Immature natural killer cell (primary cell): ENCODE measurements at regions not wholly inside any gene's neighbourhood (a gene's known extent, or its start where the extent isn't known, plus 50 kb on each side); places are given as distances from the start of the nearest gene placed in this dataset.

Experiments
- DNase-seq, 3 donors: peaks; one replicate each; pipeline ENCODE4 v3.0.0; 2022; ENCODE audit warnings: mixed read lengths in 1 of 3
- H3K27ac Mint-ChIP-seq, 6 donors: one replicate each; pipeline ENCODE4 v1.8.0; 2020; ENCODE audit warnings: mixed read lengths in 6 of 6, mild to moderate bottlenecking in 5 of 6, inconsistent platforms in 4 of 6, moderate library complexity in 3 of 6
- H3K27me3 Mint-ChIP-seq, 3 donors: one replicate each; pipeline ENCODE4 v1.8.0; 2020 to 2021; ENCODE audit warnings: low read depth in 3 of 3, mild to moderate bottlenecking in 3 of 3, mixed read lengths in 3 of 3, moderate library complexity in 3 of 3, inconsistent platforms in 1 of 3
- H3K36me3 Mint-ChIP-seq, 3 donors: one replicate each; pipeline ENCODE4 v1.8.0; 2020; ENCODE audit warnings: mixed read lengths in 3 of 3, inconsistent platforms in 2 of 3, mild to moderate bottlenecking in 2 of 3
- H3K4me1 Mint-ChIP-seq, 2 donors: one replicate each; pipeline ENCODE4 v1.8.0; 2020; ENCODE audit warnings: inconsistent platforms in 2 of 2, mild to moderate bottlenecking in 2 of 2, mixed read lengths in 2 of 2, moderate library complexity in 1 of 2
- H3K4me3 Mint-ChIP-seq, 5 donors: one replicate each; pipeline ENCODE4 v1.8.0; 2020; ENCODE audit warnings: mild to moderate bottlenecking in 5 of 5, mixed read lengths in 5 of 5, inconsistent platforms in 3 of 5, moderate library complexity in 3 of 5
- H3K9me3 Mint-ChIP-seq, 6 donors: one replicate each; pipeline ENCODE4 v1.8.0; 2020; ENCODE audit warnings: mild to moderate bottlenecking in 6 of 6, mixed read lengths in 6 of 6, inconsistent platforms in 4 of 6, moderate library complexity in 3 of 6

DNA sequence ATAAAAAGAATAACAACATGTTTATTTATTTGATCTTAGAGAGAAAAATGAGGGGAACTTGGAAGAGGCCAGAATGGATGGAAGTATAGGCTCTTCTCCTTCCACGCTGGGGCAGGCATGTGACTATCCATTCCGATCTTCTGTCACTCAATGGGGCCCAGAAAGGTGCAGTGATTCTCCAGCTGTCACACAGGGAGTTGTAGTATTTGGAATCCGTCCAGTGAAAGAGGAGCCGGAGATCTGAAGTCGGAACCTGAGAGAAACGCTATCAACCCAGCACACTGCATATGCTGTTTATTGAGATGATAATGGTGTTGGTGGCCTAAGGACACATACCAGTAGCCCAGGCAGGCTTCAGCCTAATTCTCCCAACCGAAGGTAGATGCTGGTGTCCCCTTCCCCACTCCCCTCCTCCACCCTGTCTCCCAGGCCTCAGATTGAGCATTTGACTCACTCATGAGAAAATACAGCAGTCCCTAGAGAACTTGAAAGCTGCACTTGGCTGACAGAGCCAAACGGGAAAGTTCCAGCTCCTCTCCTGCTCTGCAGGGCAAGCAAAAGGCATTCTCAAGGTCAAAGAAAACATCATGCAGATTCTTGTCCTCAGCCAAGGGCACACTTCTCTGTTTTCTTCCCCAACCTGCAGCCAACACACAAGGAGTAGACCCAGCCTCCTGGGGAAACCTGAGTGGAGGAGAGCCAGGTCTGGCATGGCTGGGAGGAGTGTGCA lies 100.4 kb downstream of the IRF2BPL start:
- Mint-ChIP-seq H3K4me1 (peaks cover 68 to 69% of the 10 kb centered on the region in 2 donors), H3K27me3 (peaks cover 2 to 4% (median 3%) of the 10 kb centered on the region in 3 donors), H3K36me3 (no peaks in the 10 kb centered on the region), H3K27ac (peak overlapping the region in 2 of 6 donors; percentile 49 to 80), H3K4me3 (peak overlapping the region in 3 of 5 donors; percentile 14 to 44 (median 30)), H3K9me3 (no peaks in the 10 kb centered on the region)
- DNase-seq: no peak

DNA sequence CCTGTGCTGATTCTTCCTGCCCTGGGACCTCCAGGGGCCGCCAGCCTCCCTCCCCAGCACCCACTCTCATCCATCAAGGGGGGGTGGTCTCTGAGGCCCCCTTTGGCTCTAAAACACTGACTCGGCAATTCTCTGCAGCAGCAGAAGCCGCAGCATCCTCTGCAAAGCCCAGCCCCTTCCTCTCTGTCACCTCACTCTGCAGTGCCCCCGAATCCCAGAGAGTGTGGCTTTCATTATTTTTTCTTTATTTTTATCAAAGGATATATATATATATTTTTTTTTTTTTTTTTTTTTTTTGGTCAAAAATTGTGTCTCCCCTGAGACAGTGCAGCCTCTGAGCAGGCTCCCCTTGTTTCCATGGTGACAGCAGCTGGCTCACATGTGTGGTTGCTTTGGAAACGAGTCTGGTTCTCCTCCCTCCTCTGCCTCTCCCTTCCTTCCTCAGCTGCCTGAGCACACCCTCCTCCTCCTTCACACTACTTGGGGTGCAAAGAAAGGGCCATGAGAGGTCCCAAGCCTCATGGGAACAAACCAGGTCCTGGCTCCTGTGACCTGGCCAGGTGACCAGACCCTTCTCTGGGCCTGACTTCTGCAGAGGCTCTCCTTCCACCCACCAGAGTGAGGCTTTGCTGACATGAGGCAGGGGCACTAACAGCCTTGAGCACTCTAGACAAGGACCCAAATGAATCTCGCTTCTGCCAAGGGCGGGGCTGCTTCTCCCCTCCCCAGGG lies 100.5 kb downstream of the LRRC74A start:
- Mint-ChIP-seq H3K27ac (peak overlapping the region; percentile 80 to 93 (median 88)), H3K36me3 (no peaks in the 10 kb centered on the region), H3K9me3 (no peaks in the 10 kb centered on the region), H3K27me3 (peaks cover 2 to 4% (median 3%) of the 10 kb centered on the region in 3 donors), H3K4me1 (peaks cover 70 to 72% of the 10 kb centered on the region in 2 donors), H3K4me3 (peak overlapping the region; percentile 76 to 87 (median 83))
- DNase-seq: peak; percentile 52 to 58 (median 55)

DNA sequence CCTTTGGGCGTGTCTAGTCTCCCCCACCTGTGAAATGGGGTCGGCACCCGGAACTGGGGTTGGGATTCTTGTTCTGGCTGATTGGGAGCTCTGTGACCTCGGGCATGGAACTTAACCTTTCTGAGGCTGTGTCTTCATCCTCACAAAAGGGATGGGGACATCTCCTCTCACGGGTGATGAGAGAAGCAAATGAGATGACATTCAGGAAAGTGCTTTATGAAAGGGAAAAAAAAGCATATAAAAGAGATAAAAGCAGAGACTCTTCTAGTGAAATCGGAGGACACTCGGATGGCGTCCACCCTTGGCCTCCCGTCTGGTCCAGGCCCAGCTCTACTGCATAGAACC lies 98.9 kb downstream of the LRRC74A start:
- Mint-ChIP-seq H3K27ac (peak overlapping the region in 2 of 6 donors; percentile 11 to 71), H3K9me3 (no peaks in the 10 kb centered on the region), H3K4me1 (peaks cover 59 to 66% of the 10 kb centered on the region in 2 donors), H3K36me3 (no peaks in the 10 kb centered on the region), H3K27me3 (peaks cover 3 to 7% (median 4%) of the 10 kb centered on the region in 3 donors), H3K4me3 (peak overlapping the region in 1 of 5 donors; percentile 27)
- no peak for DNase-seq

DNA sequence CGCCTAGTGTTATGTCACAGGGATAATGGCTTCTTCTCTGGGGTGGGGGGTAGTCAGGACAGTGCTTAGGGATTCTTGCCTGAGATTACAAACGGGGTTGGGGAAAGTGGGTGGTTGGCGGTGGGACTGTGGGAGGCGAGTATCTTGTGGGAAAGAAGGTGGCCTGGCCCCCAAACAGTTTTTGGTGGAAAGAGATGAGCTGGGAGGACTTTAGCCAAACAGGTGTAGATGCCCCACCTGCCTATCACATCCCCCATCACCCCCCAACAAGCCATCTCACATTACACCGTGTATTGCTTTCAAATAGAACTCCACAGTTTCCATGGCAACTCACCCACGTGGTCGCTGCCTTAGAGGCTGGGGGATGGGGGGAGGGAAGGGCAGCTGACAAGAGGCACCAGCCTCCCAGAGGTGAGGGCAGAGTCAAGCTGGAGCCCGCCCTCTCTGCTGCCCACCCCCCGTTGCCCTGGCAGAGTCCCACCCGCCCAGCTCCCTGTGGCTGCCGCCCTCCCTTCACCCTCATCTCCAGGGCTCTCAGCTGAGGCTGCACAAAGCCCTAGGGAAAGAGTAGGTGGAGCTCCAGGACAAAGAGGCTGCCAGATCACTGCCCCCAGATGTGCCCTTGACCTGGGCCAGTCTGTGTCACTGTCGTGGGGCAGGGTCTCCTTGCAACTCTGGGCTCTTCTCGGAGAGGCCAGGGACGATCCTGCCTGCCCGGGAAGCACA lies 98.3 kb downstream of the LRRC74A start:
- Mint-ChIP-seq H3K4me1 (peaks cover 59 to 66% of the 10 kb centered on the region in 2 donors), H3K4me3 (peak overlapping the region in 1 of 5 donors; percentile 47), H3K36me3 (no peaks in the 10 kb centered on the region), H3K27ac (peak overlapping the region in 3 of 6 donors; percentile 11 to 46 (median 26)), H3K27me3 (peaks cover 0 to 8% (median 5%) of the 10 kb centered on the region in 3 donors), H3K9me3 (no peaks in the 10 kb centered on the region)
- no peak for DNase-seq

DNA sequence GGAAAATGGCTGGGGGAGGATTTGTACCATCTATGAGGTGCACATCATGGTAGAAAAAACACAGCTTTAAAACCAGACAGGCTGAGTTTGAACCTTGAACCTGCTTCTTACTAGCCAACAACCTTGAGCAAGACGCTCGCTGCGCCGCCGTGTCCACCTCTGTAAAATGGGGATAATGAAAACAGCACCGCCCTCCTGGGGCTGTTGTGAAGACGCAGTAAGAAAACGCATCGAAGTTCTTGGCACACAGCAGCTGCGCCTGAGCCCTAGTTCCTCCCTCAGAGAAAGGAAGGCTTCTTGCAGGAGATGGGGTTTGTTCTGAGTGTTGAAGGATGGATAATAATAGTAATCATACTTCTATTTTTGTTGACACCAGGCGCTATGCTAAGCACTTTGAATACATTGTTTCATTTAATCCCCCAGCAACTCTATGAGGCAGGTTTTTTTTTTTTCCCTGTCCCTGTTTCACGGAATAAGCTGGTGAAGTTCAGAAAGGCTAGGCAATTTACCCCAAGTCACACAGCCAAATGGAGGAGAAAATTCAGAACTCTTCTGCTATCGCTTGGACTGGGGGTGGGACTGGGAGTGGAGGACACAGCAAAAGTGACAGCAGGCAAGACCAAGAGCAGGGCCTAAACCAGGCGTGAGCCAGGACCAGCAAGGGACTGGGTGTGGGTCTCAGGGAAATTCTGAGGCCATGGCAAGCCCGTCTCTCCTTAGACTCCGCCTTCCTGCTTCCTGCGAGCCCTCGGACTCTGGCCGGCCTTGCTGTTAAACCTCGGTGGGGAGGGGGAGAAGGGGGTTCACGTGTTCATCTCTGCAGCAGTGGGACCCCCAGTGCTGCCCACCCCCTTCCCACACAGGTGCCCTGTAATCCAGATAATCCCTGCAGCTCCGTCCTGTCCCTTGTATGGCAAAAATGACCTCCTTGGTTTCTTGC lies 97.5 kb downstream of the LRRC74A start:
- no peak overlapping the region for H3K4me3 Mint-ChIP-seq
- H3K36me3 Mint-ChIP-seq: no peaks in the 10 kb centered on the region
- peaks cover 56 to 63% of the 10 kb centered on the region in 2 donors for H3K4me1 Mint-ChIP-seq
- peak overlapping the region in 2 of 6 donors; percentile 30 to 36 for H3K27ac Mint-ChIP-seq
- peaks cover 0 to 8% (median 5%) of the 10 kb centered on the region in 3 donors for H3K27me3 Mint-ChIP-seq
- no peak for DNase-seq
- H3K9me3 Mint-ChIP-seq: no peaks in the 10 kb centered on the region

DNA sequence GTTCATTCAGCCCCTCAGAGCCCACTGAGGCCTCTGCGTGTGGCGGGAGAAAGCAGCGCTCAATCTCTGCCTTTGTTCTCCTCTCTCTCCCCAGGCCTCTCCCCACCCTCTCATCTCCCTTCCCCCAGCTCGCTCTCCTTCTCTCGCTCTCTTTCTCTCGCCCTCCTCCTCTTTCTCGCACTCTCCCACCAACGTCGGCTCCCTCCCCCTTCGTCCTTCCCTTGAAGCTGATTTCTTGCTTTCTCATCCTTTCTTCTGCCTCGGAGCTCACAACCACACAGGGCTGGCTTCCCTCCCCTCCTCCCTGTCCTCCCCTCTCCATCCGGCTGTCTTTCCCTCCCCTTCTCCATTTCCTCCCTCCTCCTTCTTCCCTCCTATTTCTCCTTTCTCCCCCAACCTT lies 96.4 kb downstream of the LRRC74A start:
- Mint-ChIP-seq H3K9me3 (no peaks in the 10 kb centered on the region), H3K4me3 (no peak overlapping the region), H3K27ac (peak overlapping the region in 3 of 6 donors; percentile 19 to 89 (median 51)), H3K27me3 (peaks cover 0 to 8% (median 5%) of the 10 kb centered on the region in 3 donors), H3K36me3 (no peaks in the 10 kb centered on the region), H3K4me1 (peaks cover 51 to 57% of the 10 kb centered on the region in 2 donors)
- no peak for DNase-seq

DNA sequence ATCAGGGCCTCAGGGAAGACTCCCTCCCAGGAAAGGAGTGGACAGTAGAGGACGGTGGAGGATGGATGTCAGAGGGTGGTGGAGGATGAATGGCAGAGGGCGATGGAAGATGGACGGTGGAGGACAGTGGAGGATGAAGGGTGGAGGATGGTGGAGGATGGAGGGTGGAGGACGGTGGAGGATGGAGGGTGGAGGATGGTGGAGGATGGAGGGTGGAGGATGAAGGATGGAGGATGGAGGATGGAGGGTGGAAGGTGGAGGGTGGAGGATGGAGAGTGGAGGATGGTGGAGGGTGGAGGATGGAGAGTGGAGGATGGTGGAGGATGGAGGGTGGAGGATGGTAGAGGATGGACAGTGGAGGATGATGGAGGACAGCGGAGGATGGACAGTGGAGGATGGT lies 95.9 kb downstream of the LRRC74A start:
- peaks cover 46 to 52% of the 10 kb centered on the region in 2 donors for H3K4me1 Mint-ChIP-seq
- H3K27me3 Mint-ChIP-seq: peaks cover 0 to 8% (median 5%) of the 10 kb centered on the region in 3 donors
- no peaks in the 10 kb centered on the region for H3K36me3 Mint-ChIP-seq

DNA sequence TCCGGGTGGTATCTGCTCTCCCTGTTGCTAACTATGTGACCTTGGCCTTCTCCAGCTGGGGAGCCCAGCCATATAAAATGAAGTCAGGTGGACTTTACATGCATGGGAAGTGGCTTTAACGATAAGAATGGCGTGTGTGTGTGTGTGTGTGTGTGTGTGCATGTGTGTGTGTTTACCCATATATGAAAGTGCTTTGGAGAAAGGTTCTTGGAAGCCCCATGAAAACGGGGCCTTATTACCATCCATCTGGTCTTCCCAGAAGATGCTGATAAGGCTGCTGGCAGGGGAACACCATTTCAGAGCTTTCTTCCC lies 94.8 kb downstream of the LRRC74A start:
- Mint-ChIP-seq H3K36me3 (no peaks in the 10 kb centered on the region), H3K27me3 (peaks cover 0 to 8% (median 2%) of the 10 kb centered on the region in 3 donors), H3K4me3 (no peak overlapping the region), H3K27ac (peak overlapping the region in 2 of 6 donors; percentile 40 to 81), H3K9me3 (no peaks in the 10 kb centered on the region), H3K4me1 (peaks cover 36 to 41% of the 10 kb centered on the region in 2 donors)
- no peak for DNase-seq

More for the DNA sequence above, 95.9 kb downstream of the LRRC74A start:
- DNase-seq: no peak
- no peak overlapping the region for H3K4me3 Mint-ChIP-seq
- no peaks in the 10 kb centered on the region for H3K9me3 Mint-ChIP-seq
- peak overlapping the region in 2 of 6 donors; percentile 25 to 40 for H3K27ac Mint-ChIP-seq

DNA sequence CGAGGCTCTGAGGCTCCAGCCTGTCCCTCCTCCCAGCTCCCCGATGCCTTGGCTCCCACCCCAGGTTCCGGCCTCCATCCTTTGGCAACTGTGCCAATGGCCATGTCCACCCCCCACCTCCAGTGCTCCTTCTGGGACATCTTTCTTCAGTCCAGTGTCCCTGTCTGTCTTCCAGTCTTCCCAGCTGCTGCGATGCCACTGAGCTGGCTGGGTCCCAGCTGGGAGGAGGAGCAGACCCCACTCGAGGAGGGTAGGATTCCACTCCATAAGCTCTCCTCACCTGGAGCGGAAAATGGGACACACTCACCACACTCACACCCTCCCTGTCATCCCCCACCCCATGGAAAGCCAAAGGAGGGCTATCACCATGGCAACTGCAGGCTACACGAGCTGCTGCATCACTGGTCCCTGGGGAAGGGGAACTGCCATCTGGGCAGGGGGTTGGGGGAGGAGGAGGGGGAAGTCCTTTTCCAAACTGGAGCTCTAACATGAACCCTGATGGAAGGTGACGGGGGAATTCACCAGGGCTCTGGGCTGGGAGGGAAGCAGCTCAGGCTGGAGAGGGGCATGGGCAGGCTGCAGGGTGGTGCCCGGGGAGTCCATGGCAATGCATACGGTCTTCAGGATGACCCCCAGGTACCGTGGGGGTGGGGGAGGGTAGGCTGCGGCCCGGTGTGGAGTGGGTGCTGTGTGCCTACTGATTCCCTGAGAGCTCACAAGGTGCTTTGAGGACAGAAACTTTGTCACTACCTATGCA lies 94.3 kb downstream of the LRRC74A start:
- Mint-ChIP-seq H3K4me3 (peak overlapping the region in 3 of 5 donors; percentile 24 to 60 (median 46)), H3K9me3 (no peaks in the 10 kb centered on the region), H3K4me1 (peaks cover 31 to 36% of the 10 kb centered on the region in 2 donors), H3K27me3 (peaks cover 0 to 8% (median 2%) of the 10 kb centered on the region in 3 donors), H3K36me3 (no peaks in the 10 kb centered on the region), H3K27ac (no peak overlapping the region)
- no peak for DNase-seq

DNA sequence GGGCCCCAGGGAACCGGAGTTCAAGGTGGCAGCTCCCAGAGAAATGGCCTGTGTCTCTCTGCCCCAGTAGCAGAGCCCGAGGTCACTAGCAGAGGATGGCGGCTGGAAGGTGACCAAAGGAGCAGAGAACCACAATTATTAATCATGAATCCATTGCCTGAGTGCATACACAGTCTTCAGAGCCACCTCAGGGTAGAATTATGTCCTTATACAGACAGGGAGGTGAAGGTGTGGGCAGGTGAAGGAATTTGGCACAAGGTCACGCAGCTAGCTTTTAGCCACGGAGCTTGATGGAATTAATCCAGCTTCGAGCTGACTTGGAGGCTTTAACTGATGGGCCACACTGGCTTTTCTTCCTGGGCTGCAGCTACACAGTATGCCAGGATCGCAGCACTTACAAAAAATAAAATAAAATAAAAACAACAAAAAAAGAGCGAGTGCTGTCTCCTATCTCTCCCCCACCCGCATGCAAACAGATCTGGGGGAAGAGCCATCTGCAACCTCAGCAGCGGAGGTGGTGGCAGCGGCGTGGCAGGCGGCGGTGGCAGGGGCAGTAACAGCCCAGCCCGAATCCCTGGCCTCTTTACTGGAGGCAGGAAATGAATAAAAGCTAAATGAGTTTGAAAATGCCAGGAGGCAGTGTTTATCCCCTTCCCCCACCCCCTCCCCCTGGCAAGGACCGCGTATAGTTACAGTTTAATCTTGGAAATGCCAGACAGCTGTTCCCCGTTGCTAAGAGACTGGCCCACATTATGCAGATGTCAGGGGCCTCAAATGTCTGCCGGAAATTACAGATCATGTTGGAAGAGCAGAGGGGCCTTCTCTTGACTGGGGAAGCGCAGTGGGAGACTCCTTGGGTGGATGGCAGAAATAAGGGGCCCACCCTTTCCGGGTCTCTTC lies 93.5 kb downstream of the LRRC74A start:
- peak overlapping the region; percentile 35 to 60 (median 46) for H3K4me3 Mint-ChIP-seq
- H3K36me3 Mint-ChIP-seq: no peaks in the 10 kb centered on the region
- H3K27me3 Mint-ChIP-seq: peaks cover 0 to 8% (median 2%) of the 10 kb centered on the region in 3 donors
- peak overlapping the region in 3 of 6 donors; percentile 31 to 54 (median 40) for H3K27ac Mint-ChIP-seq
- peak; percentile 26 to 41 (median 38) for DNase-seq
- no peaks in the 10 kb centered on the region for H3K9me3 Mint-ChIP-seq
- H3K4me1 Mint-ChIP-seq: peaks cover 26 to 32% of the 10 kb centered on the region in 2 donors
